ENCODE measurements at regions not wholly inside any gene's neighbourhood (a gene's known extent, or its start where the extent isn't known, plus 50 kb on each side); places are given as distances from the start of the nearest gene placed in this dataset.

DNA sequence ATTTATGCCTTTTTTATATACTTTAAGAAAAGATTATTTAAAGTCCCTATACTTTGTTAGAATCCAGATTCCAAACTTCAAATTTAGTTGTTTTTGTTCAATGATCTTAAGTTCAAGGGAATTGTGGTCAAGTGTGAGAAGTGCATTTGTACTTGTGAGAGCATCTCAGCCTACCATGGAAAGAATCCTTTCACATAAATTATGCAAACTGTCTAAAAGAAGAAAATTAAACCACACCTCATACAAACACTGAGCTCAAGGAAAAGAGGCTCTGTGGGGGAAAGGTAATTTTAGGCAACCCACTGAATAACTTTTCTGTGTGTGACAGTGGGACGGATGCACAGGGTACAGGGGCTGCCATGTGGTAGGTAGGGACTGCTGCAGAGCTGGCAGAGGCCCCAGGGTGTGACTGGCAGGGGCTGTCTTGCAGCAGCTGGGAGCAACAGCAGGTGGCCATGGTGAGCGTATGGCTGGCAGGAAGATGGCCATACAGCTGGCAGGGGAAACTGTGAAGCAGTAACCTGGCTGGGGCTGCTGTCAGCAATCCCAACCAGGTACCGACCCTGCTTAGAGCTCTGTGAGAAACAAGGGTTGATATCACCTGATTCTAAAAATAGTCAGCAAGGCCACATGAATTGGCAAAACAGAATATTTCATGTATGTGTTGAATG, 130.6 kb downstream of the UGT8 start (continued):
- TF ChIP-seq, protein P1, sequence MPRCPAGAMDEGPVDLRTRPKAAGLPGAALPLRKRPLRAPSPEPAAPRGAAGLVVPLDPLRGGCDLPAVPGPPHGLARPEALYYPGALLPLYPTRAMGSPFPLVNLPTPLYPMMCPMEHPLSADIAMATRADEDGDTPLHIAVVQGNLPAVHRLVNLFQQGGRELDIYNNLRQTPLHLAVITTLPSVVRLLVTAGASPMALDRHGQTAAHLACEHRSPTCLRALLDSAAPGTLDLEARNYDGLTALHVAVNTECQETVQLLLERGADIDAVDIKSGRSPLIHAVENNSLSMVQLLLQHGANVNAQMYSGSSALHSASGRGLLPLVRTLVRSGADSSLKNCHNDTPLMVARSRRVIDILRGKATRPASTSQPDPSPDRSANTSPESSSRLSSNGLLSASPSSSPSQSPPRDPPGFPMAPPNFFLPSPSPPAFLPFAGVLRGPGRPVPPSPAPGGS (IDR thresholded peaks at IDR 0.05; ENCODE audit: borderline replicate concordance, insufficient read depth, low read depth, low read length, poor library complexity, severe bottlenecking), result no peak
- no peak for TF ChIP-seq CREB1 (IDR thresholded peaks at IDR 0.05; ENCODE audit: low read depth)
- TF ChIP-seq CBX3 (IDR thresholded peaks at IDR 0.05; ENCODE audit: borderline replicate concordance, low read depth), result no peak
- TF ChIP-seq TBL1XR1 (IDR thresholded peaks at IDR 0.05; ENCODE audit: low read depth, low read length), result no peak
- TF ChIP-seq BMI1 (IDR thresholded peaks at IDR 0.05; ENCODE audit: borderline replicate concordance), result no peak
- no peak for TF ChIP-seq POU2F2 (IDR thresholded peaks at IDR 0.05; ENCODE audit: borderline replicate concordance, low read depth, low read length)
- TF ChIP-seq, protein P2, sequence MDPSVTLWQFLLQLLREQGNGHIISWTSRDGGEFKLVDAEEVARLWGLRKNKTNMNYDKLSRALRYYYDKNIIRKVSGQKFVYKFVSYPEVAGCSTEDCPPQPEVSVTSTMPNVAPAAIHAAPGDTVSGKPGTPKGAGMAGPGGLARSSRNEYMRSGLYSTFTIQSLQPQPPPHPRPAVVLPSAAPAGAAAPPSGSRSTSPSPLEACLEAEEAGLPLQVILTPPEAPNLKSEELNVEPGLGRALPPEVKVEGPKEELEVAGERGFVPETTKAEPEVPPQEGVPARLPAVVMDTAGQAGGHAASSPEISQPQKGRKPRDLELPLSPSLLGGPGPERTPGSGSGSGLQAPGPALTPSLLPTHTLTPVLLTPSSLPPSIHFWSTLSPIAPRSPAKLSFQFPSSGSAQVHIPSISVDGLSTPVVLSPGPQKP (IDR thresholded peaks at IDR 0.05; ENCODE audit: low read depth, low read length), result no peak
- TF ChIP-seq FOXK2 (IDR thresholded peaks at IDR 0.05), result no peak

DNA sequence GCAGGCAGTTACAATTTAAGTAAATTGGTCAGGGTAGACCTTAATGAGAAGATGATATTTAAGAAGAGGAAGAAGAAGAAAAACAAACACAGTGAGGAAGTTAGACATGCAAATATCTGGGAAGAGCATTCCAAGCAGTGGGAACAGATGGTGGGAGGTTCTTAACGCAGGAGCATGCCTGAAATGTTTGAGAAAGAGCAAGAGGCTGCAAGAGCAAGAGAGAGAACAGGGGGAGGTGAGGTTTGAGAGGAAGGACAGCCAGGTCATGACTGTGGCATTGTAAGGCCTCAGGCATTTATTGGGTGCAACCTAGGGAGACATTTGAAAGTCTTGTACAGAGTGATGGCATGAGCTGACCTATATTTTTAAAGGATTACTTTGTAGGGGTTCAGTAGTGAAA, 136.0 kb downstream of the UGT8 start:
- Histone ChIP-seq H3K27me3 (replicated peaks in 1 of 2; ENCODE audit: control insufficient read depth in 2 of 2, insufficient read depth in 2 of 2, low read length in 1 of 2) (no peaks in the 10 kb centered on the region), H3K27ac (ENCODE audit: control insufficient read depth, insufficient read depth) (no peak overlapping the region), H3K36me3 (ENCODE audit: control insufficient read depth in 2 of 2, insufficient read depth in 2 of 2, low read length in 1 of 2) (no peaks in the 10 kb centered on the region), H4K20me1 (ENCODE audit: control insufficient read depth, insufficient read depth) (no peaks in the 10 kb centered on the region), H3K4me3 (no peak overlapping the region), H3K9me3 (replicated peaks; ENCODE audit: control insufficient read depth, insufficient read depth, low read length) (no peaks in the 10 kb centered on the region), H3K9ac (ENCODE audit: control insufficient read depth, insufficient read depth, low read length) (no peak overlapping the region), H3K4me2 (ENCODE audit: control insufficient read depth, insufficient read depth) (no peak overlapping the region), H2AFZ (ENCODE audit: control insufficient read depth, low read depth, low read length) (no peak overlapping the region), H3K4me1 (ENCODE audit: control insufficient read depth, insufficient read depth, low read length) (no peaks in the 10 kb centered on the region), H3K79me2 (ENCODE audit: control insufficient read depth, insufficient read depth, low read length) (no peaks in the 10 kb centered on the region)
- POLR2A ChIA-PET, result no interaction called here
- no TSS peak for BruUV-seq (replicated peaks)
- DNase-seq (ENCODE audit: low read depth, low spot score), result no peak
- intact Hi-C loops (cut with micrococcal nuclease; ENCODE audit: unreplicated experiment), result no loop called here
- CTCF ChIA-PET, result no interaction called here
- no peak for FAIRE-seq
- 0% methylated on average over 1 of the region's 1 CpG for WGBS (ENCODE audit: insufficient coverage, insufficient replicate concordance, low lambda C conversion rate, missing lambda C conversion rate)
- in situ Hi-C loops (cut with MboI), result no loop called here
- SMC1A ChIA-PET (ENCODE audit: uncharacterized antibody, unreplicated experiment), result no interaction called here
- RAD21 ChIA-PET (ENCODE audit: unreplicated experiment), result no interaction called here
- no peak for ATAC-seq
- TF ChIP-seq FOS (IDR thresholded peaks at IDR 0.05; ENCODE audit: borderline replicate concordance, extremely low read depth, insufficient read length), result no peak
- no peak for TF ChIP-seq SREBF1 (IDR thresholded peaks at IDR 0.05; ENCODE audit: low read length)
- TF ChIP-seq RELA (IDR thresholded peaks at IDR 0.05; ENCODE audit: borderline replicate concordance, partially characterized antibody), result no peak
- no peak for TF ChIP-seq CREB1 (IDR thresholded peaks at IDR 0.05; ENCODE audit: low read depth)
- TF ChIP-seq, protein P3, sequence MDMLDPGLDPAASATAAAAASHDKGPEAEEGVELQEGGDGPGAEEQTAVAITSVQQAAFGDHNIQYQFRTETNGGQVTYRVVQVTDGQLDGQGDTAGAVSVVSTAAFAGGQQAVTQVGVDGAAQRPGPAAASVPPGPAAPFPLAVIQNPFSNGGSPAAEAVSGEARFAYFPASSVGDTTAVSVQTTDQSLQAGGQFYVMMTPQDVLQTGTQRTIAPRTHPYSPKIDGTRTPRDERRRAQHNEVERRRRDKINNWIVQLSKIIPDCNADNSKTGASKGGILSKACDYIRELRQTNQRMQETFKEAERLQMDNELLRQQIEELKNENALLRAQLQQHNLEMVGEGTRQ (IDR thresholded peaks at IDR 0.05; ENCODE audit: borderline replicate concordance, low read depth, low read length), result no peak
- no peak for TF ChIP-seq STAT3 (IDR thresholded peaks at IDR 0.05; ENCODE audit: low read depth, low read length)
- no peak for TF ChIP-seq GATAD2B (conservative IDR thresholded peaks at IDR 0.05; ENCODE audit: low read depth)
- no peak for TF ChIP-seq CHD4 (IDR thresholded peaks at IDR 0.05)
- no peak for TF ChIP-seq KLF5 (IDR thresholded peaks at IDR 0.05; ENCODE audit: partially characterized antibody)
- TF ChIP-seq ZNF274 (IDR thresholded peaks at IDR 0.05; ENCODE audit: insufficient read depth, insufficient read length), result no peak

All from GM12878 (cell line).